IPS DF 4.7 (cell line): ENCODE measurements at regions not wholly inside any gene's neighbourhood (a gene's known extent, or its start where the extent isn't known, plus 50 kb on each side); places are given as distances from the start of the nearest gene placed in this dataset.
"Not testable (repeated sequence)": the region's sequence is repeated elsewhere in the genome, so short reads cannot be mapped to it uniquely, and the experiment has no call there.

Source experiments
- DNase-seq: peaks from one replicate; pipeline ENCODE4 v3.0.0-alpha.2; 2013; ENCODE audit warnings: low spot score; ENCODE audit errors: extremely low read depth

DNA sequence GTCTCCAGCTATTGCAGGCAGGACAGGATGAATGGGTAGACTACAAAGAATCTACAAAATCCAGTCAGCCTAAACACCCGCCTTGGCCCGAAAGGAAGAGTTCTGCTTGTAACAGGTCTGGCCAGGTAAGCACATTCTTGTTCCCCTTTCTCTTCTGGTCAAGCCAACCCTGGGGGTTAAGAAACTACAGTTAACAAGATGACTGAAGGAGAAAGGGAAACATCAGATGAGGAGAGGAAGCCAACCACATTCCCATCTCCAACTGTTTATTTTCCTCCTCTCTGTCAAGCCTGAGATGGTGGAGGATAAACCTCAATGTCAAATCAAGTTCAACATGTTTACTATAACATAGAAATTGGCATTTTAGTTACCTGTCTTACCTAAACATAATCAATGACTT is 198.9 kb downstream of the IPMK start:
- DNase-seq = no peak

DNA sequence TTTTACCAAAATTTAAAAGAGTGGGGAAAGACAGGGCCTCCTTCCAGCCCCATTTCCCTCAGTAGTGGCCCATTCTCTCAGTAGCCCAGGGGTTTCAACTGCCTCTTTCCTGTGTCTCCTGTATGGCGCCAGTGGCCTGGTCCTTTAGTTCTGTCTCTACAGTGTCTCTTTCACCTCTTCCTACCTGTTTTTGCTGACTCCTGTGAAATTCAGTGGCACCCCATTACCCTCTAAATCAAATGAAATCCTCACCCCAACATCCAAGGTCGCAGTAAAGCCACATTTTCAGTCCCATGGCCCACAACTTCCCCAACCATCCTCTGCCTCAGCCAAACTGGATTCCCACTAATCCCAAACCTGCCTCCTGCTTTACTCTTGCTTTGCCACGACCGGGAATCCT is 200.7 kb downstream of the IPMK start:
- no peak for DNase-seq

- DNase-seq = no peak
Measured at GRCh38 chr10:58066126-58066525, 201.6 kb downstream of the IPMK start.

GRCh38 chr10:58065529-58065815 is 202.2 kb downstream of the IPMK start:
- DNase-seq = no peak

- no peak for DNase-seq
Measured at GRCh38 chr10:58064714-58065528, 202.8 kb downstream of the IPMK start.

- no peak for DNase-seq
Measured at GRCh38 chr10:58063861-58064480, 203.7 kb downstream of the IPMK start.

- DNase-seq = not testable (repeated sequence)
Measured at GRCh38 chr10:58058683-58059082, 209.0 kb downstream of the IPMK start.

GRCh38 chr10:58054881-58055280 is 212.8 kb downstream of the IPMK start:
- no peak for DNase-seq

DNA sequence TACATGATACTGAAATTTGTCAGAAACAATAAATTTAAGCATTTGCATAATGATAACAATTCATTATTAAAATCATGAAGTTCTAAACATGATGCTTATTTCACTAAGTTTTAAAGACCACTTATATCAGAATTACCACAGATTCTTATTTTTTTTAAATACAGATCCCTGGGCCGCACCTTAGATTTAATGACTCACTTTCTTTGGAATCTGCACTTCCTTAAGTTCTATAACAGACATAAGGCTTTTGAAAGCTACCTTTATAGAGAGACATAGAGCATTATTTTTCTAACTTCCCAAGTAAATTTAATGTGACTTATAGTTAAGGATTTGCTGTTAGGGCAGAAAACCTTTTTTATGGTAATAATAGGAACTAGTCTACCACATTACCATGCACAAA is 214.9 kb downstream of the IPMK start:
- DNase-seq = no peak

GRCh38 chr10:58050575-58050974 is 217.1 kb downstream of the IPMK start:
- no peak for DNase-seq

- DNase-seq = no peak
Measured at GRCh38 chr10:58048936-58049335, 218.8 kb downstream of the IPMK start.

DNA sequence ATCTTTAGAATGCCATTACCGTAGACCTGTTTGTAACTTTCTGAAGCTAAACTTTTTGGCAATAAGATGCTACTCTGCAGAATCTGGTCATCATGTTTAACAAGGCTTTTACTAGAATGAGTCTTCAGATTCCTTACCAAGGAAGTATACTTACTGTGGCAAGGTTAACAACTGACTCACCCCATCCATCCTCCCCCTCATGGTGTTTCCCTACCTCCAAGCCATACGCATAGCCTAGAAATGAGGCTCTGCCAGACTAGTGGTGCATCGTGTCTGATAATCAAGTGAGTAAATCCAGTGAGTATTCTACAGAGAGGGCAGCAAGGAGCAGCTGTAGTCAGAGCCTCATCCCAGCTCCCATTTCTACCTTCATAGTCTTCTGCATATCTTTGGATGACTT is 223.6 kb downstream of the IPMK start:
- no peak for DNase-seq

DNA sequence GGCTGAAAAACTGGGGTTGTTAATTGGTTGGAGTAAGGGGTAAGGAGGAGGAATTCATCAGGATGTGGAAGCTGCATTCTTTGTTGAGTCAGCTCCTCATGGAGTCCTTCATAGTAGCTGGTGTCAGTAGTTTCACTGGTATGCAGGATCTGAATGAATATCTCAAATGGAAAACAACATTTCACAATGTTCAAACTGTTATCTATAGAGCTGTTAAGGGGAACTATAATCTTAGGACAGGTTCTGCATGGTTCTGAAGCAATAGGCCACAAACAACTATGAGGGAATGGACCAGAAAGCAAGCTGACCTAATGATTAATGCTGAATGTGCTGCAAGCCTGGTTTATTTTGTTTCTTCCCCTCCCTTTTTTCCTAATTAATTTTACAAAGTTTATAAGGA is 225.8 kb downstream of the IPMK start:
- no peak for DNase-seq

GRCh38 chr10:58030208-58030607 is 237.5 kb downstream of the IPMK start:
- DNase-seq = no peak

- no peak for DNase-seq
Measured at GRCh38 chr10:58028597-58029366, 238.9 kb downstream of the IPMK start.

DNA sequence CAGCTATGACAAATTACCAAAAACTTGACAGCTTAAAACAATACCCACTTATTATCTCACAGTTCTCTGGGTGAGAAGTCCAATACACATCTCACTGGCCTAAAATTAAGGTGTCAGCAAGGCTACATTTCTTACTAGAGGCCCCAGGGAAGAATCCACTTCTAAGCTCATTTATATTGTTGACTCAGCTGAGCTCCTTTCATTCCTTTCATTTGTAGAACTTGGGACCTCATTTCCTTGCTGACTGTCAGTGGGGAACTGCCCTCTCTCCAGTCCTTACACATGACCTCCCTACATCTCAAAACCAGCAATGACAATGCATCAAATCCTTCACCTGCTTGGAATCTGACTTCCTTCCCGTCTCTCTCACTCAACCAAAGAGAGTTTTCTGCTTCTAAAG is 240.3 kb downstream of the IPMK start:
- no peak for DNase-seq

DNA sequence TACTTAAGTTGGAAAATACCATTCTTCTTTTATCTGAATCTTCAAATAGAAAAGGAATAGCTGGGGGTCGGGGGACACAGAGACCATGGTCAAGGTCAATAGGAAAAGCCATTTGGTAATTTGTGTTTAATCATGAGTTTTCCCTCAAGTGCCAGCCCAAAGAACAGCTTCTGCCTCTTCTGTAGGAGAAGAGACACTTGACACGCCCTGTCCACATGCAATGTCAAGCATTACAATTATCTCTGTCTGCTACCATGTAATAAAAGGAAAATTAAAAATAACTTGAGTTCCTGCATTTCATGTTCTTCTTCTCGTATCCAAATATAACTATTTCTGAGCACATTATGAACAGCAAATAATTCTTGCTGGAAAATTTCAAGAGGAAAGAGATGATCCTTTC is 241.7 kb downstream of the IPMK start:
- DNase-seq = no peak

DNA sequence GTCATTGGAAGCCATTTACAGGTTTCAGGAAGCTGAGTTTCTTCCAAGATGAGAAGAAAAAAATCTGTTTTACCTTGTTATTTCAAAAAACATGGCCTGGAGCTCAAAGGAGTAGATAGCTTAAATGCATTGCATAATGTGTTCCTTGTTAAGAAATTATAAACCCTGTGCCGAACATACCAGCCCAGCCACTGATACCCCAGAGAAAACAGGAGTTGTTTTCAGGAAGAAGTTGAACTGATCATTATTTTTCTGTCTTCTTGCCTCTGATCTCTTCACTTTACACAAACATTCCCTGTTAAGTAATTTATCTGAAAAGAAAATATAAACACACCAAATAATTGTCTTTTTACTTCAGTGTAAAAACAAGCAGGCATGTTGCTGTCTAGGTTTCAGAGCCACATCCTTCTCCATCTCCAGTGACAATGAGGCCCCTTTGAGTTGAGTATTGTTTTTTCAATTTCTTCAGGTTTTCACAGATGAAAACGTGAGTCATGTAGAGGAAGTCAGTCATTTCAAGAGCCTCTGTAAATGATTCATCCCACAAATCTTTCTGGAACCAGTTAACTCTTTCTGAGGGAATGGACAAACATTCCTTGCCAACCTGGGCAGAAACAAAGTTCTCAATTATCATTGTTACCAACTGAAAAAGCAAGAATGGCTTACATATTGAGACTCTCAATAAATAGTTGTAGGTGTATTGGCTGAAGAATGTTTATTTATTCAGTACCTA is 244.2 kb downstream of the IPMK start:
- DNase-seq = no peak

DNA sequence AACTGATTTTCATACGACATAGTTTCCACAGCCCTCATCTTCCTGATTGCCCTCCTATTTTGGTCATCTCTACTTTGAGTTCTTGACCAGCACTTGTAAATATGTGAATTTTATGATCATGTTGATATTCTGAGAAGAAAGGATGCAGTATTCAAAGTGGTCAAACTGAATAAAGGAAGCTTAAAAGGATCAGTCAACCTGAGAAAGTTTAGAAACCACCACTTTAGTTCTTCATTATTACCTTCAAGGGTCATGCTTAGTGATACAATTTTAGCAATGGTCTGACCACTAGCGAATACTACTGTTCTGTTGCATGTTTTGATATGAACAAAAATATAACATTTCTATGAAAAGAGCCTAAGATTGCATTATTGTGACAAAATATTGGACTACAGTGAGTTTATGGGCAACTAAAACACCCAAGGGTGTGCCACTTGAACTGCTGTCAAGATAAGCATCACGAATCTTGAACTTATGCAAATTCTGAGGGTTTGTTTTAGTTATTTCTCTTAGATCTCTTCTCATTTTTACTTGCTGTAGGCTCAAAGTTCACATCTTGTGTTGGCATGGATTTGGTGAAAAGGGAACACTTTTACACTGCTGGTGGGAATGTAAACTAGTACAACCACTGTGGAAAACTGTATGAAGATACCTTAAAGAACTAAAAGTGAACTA is 247.7 kb downstream of the IPMK start:
- DNase-seq = no peak

- DNase-seq = no peak
Measured at GRCh38 chr10:58017719-58018367, 249.9 kb downstream of the IPMK start.

DNA sequence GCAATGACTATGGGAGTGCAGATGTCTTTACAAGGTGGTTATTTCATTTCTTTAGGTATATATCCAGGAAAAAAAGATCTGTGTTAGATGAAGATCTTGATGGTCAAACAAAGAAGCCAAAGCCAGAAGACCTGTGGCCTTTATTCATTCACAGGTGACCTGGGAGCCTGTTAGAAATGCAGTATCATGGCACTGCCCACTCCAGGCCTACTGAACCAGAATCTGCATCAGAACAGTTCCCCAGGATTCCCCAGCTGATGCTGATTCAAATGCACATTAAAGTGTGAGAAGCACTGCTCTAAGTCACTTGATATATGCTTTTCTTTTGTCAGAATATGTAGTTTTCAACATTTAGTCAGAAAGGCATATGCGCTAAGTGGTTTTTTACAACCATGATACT is 251.1 kb downstream of the IPMK start:
- no peak for DNase-seq
